ENCODE measurements at regions not wholly inside any gene's neighbourhood (a gene's known extent, or its start where the extent isn't known, plus 50 kb on each side); places are given as distances from the start of the nearest gene placed in this dataset.

- ATAC-seq (ENCODE audit: low FRiP score), result no peak
- no peak for DNase-seq (ENCODE audit: low spot score)
- TF ChIP-seq CTCF (IDR thresholded peaks at IDR 0.05), result no peak
These were observed 126.8 kb upstream of the UNC5C start for GRCh38 chr4:95675623-95676022.

- no peak for TF ChIP-seq CTCF (IDR thresholded peaks at IDR 0.05)
- ATAC-seq (ENCODE audit: low FRiP score) (no peak), DNase-seq (ENCODE audit: low spot score) (no peak)
These were observed 125.8 kb upstream of the UNC5C start for GRCh38 chr4:95674521-95674981.

GRCh38 chr4:95672811-95673210, 124.0 kb upstream of the UNC5C start:
- no peak for DNase-seq (ENCODE audit: low spot score)
- TF ChIP-seq CTCF (IDR thresholded peaks at IDR 0.05), result no peak
- ATAC-seq (ENCODE audit: low FRiP score), result no peak

GRCh38 chr4:95660719-95661118, 111.9 kb upstream of the UNC5C start:
- no peak for TF ChIP-seq CTCF (IDR thresholded peaks at IDR 0.05)
- DNase-seq (ENCODE audit: low spot score) (no peak), ATAC-seq (ENCODE audit: low FRiP score) (no peak)

- no peak for TF ChIP-seq CTCF (IDR thresholded peaks at IDR 0.05)
- ATAC-seq (ENCODE audit: low FRiP score) (no peak), DNase-seq (ENCODE audit: low spot score) (no peak)
These were observed 103.1 kb upstream of the UNC5C start for GRCh38 chr4:95651891-95652290.

GRCh38 chr4:95644417-95644816, 95.6 kb upstream of the UNC5C start:
- DNase-seq (ENCODE audit: low spot score), result no peak
- TF ChIP-seq CTCF (IDR thresholded peaks at IDR 0.05), result no peak
- ATAC-seq (ENCODE audit: low FRiP score), result no peak

GRCh38 chr4:95643627-95644026, 94.9 kb upstream of the UNC5C start:
- TF ChIP-seq CTCF (IDR thresholded peaks at IDR 0.05), result no peak
- DNase-seq (ENCODE audit: low spot score), result no peak
- ATAC-seq (ENCODE audit: low FRiP score), result no peak

All from omental fat pad (tissue), 3 donors.